Bronchial epithelial cell (primary cell): ENCODE measurements at regions not wholly inside any gene's neighbourhood (a gene's known extent, or its start where the extent isn't known, plus 50 kb on each side); places are given as distances from the start of the nearest gene placed in this dataset.

Source experiments
- DNase-seq: peaks from one replicate; pipeline ENCODE4 v3.0.0-alpha.2; 2010; ENCODE audit warnings: low read depth
- FAIRE-seq: peaks from 2 replicates; lab custom pipeline; 2011; peaks lifted over from hg19 to GRCh38; lab: Jason Lieb, UNC
- H3K27me3 ChIP-seq: 2 replicates; pipeline ENCODE4 v1.5.1; 2011; ENCODE audit warnings: low read length; ENCODE audit not compliant: control insufficient read depth, insufficient read depth
- H3K36me3 ChIP-seq: 2 replicates; pipeline ENCODE4 v1.5.1; 2011; ENCODE audit warnings: low read length; ENCODE audit not compliant: control insufficient read depth, insufficient read depth
- H3K4me3 ChIP-seq: 2 replicates; pipeline ENCODE4 v1.5.1; 2011; ENCODE audit warnings: mild to moderate bottlenecking, low read depth, low read length, control low read depth
- TF ChIP-seq, protein P1 (sequence below): IDR thresholded peaks from 2 replicates; pipeline ENCODE4 v1.5.1; 2011; ENCODE audit warnings: mild to moderate bottlenecking, moderate library complexity, low read length, control low read depth, inconsistent platforms; ENCODE audit not compliant: insufficient read depth, severe bottlenecking

DNA sequence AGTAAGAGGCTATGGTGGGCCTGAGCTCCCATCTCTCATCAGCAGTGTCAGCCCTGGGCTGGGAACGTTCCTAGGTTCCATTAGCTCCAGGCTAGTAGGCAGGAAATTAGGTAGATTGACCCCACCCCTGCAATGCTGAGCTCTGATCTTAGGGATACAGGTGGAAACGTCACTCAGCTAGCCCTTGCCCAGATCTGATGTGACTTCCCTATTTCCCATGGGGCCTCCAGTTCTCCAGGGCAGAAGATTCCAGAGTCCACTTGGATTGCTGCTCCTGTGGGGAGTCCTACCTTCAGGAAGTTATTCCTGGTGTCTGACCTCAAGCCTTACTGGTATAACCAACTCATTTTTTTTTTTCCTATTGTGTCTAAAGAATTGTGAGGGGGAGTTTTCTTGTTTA, 81.1 kb downstream of the EFNB1 start:
- DNase-seq (no peak), FAIRE-seq (no peak)
- Histone ChIP-seq H3K4me3 (no peak overlapping the region), H3K36me3 (no peaks in the 10 kb centered on the region), H3K27me3 (no peaks in the 10 kb centered on the region)
- TF ChIP-seq, protein P1, sequence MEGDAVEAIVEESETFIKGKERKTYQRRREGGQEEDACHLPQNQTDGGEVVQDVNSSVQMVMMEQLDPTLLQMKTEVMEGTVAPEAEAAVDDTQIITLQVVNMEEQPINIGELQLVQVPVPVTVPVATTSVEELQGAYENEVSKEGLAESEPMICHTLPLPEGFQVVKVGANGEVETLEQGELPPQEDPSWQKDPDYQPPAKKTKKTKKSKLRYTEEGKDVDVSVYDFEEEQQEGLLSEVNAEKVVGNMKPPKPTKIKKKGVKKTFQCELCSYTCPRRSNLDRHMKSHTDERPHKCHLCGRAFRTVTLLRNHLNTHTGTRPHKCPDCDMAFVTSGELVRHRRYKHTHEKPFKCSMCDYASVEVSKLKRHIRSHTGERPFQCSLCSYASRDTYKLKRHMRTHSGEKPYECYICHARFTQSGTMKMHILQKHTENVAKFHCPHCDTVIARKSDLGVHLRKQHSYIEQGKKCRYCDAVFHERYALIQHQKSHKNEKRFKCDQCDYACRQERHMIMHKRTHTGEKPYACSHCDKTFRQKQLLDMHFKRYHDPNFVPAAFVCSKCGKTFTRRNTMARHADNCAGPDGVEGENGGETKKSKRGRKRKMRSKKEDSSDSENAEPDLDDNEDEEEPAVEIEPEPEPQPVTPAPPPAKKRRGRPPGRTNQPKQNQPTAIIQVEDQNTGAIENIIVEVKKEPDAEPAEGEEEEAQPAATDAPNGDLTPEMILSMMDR, result no peak

DNA sequence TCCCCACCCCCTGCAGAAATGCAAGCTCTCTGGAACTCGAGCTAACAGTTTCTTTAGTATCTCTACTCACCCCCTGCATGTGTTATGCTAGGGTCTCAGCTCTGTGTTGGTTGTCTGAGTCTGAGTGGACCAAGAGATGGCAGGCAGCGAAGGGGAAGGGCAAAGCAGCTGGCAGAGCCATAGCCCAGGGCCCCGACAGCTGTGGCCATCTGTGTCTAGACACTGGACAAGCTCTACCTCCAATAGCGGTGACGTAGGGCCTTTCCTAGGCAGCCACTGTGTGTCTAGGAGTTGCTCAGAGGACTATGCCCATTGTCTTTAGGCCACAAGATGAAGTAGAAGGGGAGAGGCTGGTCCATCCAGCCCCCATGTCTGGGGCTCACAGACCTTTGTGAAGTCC, 79.2 kb downstream of the EFNB1 start:
- FAIRE-seq (no peak), DNase-seq (no peak)
- Histone ChIP-seq H3K36me3 (no peaks in the 10 kb centered on the region), H3K4me3 (no peak overlapping the region), H3K27me3 (no peaks in the 10 kb centered on the region)
- TF ChIP-seq, protein P1, result no peak

DNA sequence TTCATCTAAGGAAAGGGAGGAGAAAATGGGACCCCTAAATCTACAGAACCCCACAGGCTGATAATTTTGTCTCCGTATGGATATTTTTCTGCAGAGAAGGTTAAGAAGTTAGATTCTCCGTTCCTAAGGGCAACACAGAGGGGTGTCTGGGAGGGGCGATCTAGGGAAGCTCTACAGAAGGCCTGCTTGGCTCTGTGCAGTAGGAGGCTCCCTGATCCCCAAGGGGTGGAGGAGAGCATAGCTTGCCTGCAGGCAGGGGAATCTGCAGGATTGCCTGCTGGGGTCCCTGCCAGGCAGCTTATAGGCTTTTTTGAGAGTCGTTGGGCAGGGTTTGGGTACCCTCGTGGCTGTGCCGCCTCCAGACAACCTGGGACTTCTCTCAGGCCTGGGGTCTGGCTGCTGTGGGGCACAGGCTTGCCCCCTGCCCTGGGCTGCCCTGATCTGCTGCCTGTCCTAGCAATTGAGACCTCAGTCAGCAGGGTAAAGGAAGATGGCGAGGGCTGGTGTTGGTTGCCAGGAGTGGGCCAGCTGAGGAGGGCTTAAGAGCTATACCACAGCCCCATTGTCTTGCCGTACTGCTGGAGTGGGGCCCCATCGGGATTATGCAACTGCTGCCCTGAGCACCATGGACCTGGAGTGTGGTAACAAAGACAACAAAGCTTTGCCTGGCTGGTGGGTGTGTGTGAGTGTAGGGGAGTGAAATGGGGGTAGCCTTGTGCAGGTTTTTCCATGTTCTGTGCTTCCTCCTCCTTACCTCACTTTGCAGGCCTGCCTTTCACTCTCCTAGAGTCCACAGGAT, 74.1 kb downstream of the EFNB1 start:
- DNase-seq, result no peak
- TF ChIP-seq, protein P1, result no peak
- Histone ChIP-seq H3K27me3 (no peaks in the 10 kb centered on the region), H3K4me3 (no peak overlapping the region), H3K36me3 (no peaks in the 10 kb centered on the region)
- no peak for FAIRE-seq

DNA sequence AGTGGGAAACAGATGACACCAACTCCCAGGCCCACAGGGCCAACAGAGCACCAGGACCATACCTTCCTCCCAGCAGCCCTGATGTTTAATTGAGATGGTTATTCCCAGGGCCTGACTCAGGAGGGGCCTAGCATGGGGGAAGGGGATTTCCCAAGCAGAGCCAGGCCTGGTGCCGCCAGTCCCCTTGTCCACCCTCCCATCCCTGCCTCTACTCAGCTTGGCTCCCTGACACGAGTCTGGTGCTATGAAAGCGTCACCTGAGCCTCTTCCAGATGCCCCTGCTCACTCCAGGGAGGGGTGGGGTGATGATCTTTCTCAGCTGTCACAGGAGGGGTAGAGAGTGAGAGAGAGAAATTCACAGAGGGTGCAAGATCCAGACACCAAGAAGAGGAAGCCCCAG, 72.7 kb downstream of the EFNB1 start:
- TF ChIP-seq, protein P1, result no peak
- H3K27me3 ChIP-seq, result no peaks in the 10 kb centered on the region
- FAIRE-seq (no peak), DNase-seq (no peak)
- no peaks in the 10 kb centered on the region for H3K36me3 ChIP-seq
- no peak overlapping the region for H3K4me3 ChIP-seq

DNA sequence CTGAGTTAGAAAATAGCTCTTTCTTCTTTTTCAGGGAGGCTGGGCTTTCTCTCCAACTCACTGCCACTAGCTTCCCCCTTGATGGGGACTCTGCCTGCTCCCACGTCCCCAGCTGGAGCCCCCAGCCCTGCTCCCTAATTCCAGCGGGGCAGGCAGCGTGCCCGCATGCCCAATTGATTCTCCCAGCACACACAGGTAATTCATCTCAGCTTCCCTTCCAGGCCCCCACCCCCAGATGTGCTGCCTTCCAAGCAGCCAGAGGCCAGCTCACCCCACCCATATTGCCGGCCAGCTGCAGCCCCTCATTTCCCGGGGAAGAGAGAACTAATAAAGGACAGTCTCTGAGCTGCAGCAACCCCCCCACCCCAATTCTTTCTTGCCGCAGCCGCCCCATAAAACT, 69.8 kb downstream of the EFNB1 start:
- FAIRE-seq (no peak), DNase-seq (no peak)
- TF ChIP-seq, protein P1, result no peak
- no peaks in the 10 kb centered on the region for H3K27me3 ChIP-seq
- H3K36me3 ChIP-seq, result no peaks in the 10 kb centered on the region
- no peak overlapping the region for H3K4me3 ChIP-seq
